KG1 (cell line): ENCODE measurements at regions not wholly inside any gene's neighbourhood (a gene's known extent, or its start where the extent isn't known, plus 50 kb on each side); places are given as distances from the start of the nearest gene placed in this dataset.
"Not testable (repeated sequence)": the region's sequence is repeated elsewhere in the genome, so short reads cannot be mapped to it uniquely, and the experiment has no call there.

Experiments used
- DNase-seq: peaks from one replicate; lab custom pipeline; 2025; lab: John Stamatoyannopoulos, UW

- no peak for DNase-seq
Observed at GRCh38 chr11:116044520-116044919, 540.3 kb upstream of the CADM1 start.

DNA sequence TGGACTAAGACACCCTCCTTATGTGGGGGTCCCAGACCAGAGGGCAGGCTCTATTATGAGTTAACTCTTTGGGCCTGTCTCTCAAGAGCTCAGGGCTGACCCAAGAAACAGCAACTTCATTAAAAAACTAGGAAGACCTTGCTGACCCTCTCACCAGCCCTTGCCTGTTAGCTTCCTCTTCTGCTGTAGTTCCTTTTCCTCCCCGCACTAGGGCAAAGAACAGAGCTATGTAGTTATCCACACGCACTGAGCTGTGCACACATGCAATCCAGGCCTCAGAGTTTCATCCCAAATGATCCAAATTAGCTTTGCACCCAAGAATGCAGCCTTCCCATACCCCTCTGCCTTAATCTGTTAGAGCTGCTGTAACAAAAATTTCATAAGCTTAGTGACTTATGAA lies 539.6 kb upstream of the CADM1 start:
- no peak for DNase-seq

GRCh38 chr11:116043059-116043458 lies 538.8 kb upstream of the CADM1 start:
- DNase-seq, result not testable (repeated sequence)

- no peak for DNase-seq
Observed at GRCh38 chr11:116042146-116042545, 537.9 kb upstream of the CADM1 start.

- DNase-seq, result no peak
Observed at GRCh38 chr11:116037861-116038260, 533.6 kb upstream of the CADM1 start.

DNA sequence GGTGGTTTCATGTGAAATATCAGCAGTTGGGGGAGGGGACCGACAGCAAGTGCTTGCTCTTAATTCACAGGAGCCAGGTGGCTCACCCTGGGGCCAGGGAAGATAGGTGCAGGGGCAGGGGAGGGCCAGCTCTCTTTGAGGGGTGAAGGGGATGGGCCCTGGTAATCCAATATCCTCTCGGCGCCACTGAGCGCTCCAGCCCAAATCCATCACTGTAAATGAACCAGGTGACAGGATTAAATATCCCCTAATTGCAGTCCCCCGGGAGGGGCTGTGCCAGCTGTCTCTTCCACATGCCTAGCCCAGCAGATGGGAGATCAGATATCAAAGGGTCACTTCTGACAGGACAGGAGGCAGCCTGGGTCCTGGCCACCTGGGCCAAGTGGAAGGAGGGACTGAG lies 531.8 kb upstream of the CADM1 start:
- DNase-seq, result no peak

GRCh38 chr11:116033931-116034553 lies 529.8 kb upstream of the CADM1 start:
- DNase-seq, result no peak

GRCh38 chr11:116030697-116031331 lies 526.6 kb upstream of the CADM1 start:
- DNase-seq, result no peak

DNA sequence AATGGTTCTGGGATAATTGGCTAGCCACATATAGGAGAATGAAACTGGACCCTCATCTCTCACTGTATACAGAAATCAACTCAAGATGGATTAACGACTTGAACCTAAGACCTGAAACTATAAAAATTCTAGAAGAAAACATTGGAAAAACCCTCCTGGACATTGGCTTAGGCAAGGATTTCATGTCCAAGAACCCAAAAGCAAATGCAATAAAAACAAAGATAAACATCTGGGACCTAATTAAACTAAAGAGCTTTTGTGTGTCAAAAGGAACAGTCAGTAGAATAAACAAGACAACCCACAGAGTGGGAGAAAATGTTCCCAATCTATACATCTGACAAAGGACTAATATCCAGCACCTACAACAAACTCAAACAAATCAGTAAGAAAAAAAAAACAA lies 524.3 kb upstream of the CADM1 start:
- not testable (repeated sequence) for DNase-seq

- DNase-seq, result no peak
Observed at GRCh38 chr11:115999437-115999836, 495.2 kb upstream of the CADM1 start.

- no peak for DNase-seq
Observed at GRCh38 chr11:115996808-115997188, 492.6 kb upstream of the CADM1 start.

DNA sequence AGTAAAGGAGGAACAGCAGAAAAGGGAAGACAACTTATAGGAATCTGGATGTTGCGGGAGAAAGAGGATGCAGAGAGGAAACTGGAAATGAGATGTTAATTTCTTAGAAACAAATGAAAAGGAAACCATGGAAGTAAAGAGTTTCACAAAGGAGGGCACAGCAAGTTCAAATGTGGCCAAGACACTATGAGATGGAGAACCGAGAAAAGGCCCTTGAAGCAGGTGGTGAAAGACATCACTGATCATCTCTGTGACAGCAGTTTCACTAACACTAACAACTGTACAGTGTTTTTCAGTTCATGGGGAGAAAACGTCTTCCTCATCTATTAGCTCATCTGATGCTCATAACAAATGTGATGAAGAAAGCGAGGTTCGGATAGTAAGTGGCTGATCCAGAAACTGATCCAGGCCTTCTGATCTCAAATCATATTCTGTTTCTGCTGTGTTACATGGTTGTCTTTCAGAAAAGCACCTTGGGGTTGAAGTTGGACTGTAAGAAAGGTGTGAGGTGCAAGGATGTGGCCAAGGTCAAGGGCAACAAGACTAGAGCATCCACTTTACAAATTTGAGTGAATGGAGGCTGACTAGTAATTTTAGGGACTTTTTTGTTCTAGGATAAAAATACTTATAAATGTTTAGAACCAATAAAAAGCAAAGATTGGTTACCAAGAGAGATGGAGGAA lies 492.1 kb upstream of the CADM1 start:
- DNase-seq, result no peak

- no peak for DNase-seq
Observed at GRCh38 chr11:115993590-115993989, 489.4 kb upstream of the CADM1 start.

GRCh38 chr11:115990004-115990447 lies 485.8 kb upstream of the CADM1 start:
- no peak for DNase-seq

- no peak for DNase-seq
Observed at GRCh38 chr11:115985896-115986295, 481.7 kb upstream of the CADM1 start.

- DNase-seq, result no peak
Observed at GRCh38 chr11:115984228-115984627, 480.0 kb upstream of the CADM1 start.

DNA sequence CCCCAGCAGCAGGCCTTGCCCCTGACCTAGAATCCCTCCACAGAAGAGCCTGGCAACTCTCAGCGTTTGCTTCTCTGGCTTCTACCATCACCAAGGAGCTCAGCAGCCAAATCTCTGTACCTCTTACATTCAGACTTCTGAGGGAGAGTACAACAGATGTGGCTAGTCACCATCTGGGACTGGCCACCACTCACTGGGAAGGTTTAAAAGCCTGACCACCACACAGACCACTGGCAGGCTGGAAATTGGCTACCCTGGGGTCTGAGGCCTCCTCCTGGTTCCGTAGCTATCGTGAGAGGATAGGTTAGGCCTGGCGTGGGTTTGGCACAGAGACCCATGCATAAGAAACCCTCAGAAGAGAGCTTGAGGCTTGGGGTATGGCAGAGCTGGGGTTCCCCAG lies 478.5 kb upstream of the CADM1 start:
- no peak for DNase-seq

DNA sequence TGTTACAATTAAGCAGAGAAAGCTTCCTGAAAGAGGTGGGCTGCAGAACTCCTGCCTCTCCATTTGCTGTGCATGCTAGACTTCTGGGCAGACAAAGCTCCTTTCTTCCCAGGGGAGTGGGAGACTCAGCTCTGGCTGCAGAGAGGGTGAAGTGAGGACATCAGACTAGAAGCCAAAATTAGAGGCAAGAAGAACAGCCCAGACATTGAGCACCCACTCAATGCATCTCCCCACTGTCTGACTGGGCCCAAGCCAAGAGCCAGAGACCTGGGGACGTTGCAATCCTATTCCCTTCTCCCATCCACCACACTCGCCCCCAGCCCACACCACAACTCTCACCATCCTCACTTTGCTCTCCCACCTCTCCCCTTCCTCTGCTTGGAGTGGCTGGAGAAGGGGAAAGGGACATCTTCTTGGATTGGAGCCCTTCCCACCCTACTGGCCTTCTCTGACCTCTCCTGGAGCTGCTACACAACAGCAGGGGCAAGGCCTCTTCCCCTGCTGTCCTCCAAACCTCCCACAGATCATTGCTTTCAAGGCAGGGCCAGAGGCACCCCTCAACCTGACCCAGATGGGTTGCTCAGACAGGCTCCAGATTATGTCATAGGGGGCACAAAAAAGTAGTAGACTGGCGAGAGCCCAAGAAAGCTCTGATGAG lies 477.7 kb upstream of the CADM1 start:
- no peak for DNase-seq

GRCh38 chr11:115981104-115981481 lies 476.9 kb upstream of the CADM1 start:
- DNase-seq, result no peak

DNA sequence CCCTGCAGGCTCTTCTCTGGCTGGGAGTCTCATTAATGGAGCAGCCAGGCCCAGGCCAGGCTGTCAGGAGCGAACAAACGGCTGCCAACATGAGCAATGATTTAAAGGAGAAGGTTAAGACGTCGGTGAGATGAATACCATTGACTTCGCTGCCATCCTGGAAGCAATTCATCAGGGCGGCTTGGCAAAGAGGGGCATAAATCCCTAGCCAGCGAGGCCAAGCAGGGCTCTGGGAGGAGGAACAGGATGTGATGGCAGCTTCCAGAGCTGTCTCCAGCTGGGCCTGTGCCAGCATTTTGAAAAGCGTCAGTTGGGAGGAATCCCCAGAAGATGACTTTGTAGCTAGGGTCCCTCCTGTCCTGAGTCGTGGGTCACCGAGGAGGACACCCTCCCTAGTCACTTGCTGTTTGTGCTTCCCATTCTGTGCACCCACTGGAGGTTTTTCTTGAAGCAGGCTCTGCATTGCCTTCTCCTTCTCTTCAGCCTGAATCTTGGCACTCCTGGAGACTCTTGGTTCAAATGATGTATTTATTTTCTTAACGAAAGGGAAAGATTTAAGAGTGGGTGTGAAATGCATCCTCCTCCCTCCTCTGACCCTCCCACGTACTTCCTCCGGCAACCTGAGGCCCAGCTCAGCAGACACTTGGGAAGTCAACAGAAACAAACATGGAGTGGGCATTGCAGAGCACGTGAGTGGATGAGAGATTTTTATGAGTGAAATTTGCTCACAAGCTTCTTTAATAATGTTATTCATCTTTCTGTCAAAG lies 476.3 kb upstream of the CADM1 start:
- DNase-seq, result no peak

- DNase-seq, result no peak
Observed at GRCh38 chr11:115974703-115975102, 470.5 kb upstream of the CADM1 start.

- DNase-seq, result not testable (repeated sequence)
Observed at GRCh38 chr11:115967203-115967602, 463.0 kb upstream of the CADM1 start.
